Calu3 (cell line): ENCODE measurements at regions not wholly inside any gene's neighbourhood (a gene's known extent, or its start where the extent isn't known, plus 50 kb on each side); places are given as distances from the start of the nearest gene placed in this dataset.
"Not testable (repeated sequence)": the region's sequence is repeated elsewhere in the genome, so short reads cannot be mapped to it uniquely, and the experiment has no call there.

Experiments used
- BruUV-seq: library from RNA; stranded (reverse); fragments of 400-500 nt; replicated peaks from 2 replicates; lab custom pipeline; 2021; lab: Mats Ljungman, UMichigan
- CTCF ChIA-PET: fragments of 300-600 bp; sonication (Branson Sonifier 250); formaldehyde crosslinking; loops from one replicate; lab custom pipeline; 2022; ENCODE audit warnings: antibody characterized with exemption; lab: Charles Lee
- DNase-seq: peaks from one replicate; pipeline ENCODE4 v3.0.0; 2022
- H3K27ac Mint-ChIP-seq: one replicate; pipeline ENCODE4 v1.8.0; 2022; ENCODE audit warnings: mixed read lengths; ENCODE audit not compliant: unreplicated experiment
- H3K27me3 Mint-ChIP-seq: one replicate; pipeline ENCODE4 v1.8.0; 2022; ENCODE audit warnings: mixed read lengths; ENCODE audit not compliant: unreplicated experiment
- H3K36me3 Mint-ChIP-seq: one replicate; pipeline ENCODE4 v1.8.0; 2022; ENCODE audit warnings: mild to moderate bottlenecking, moderate library complexity, mixed read lengths; ENCODE audit not compliant: insufficient read depth, unreplicated experiment
- H3K4me1 Mint-ChIP-seq: one replicate; pipeline ENCODE4 v1.8.0; 2022; ENCODE audit warnings: mild to moderate bottlenecking, low read depth, mixed read lengths; ENCODE audit not compliant: unreplicated experiment
- H3K4me3 Mint-ChIP-seq: one replicate; pipeline ENCODE4 v1.8.0; 2022; ENCODE audit warnings: mild to moderate bottlenecking, low read depth, moderate library complexity, mixed read lengths; ENCODE audit not compliant: unreplicated experiment
- H3K9me3 Mint-ChIP-seq: one replicate; pipeline ENCODE4 v1.8.0; 2022; ENCODE audit warnings: low read depth, mixed read lengths; ENCODE audit not compliant: unreplicated experiment
- intact Hi-C: fragments of 100-400 bp; cut with micrococcal nuclease; formaldehyde crosslinking; loops from one replicate; pipeline ENCODE4 v1.10.0; 2022; ENCODE audit not compliant: unreplicated experiment
- TF ChIP-seq, protein P1 (sequence below): fragments of 200-600 bp; IDR thresholded peaks from one replicate; pipeline ENCODE4 v1.8.0; 2022; ENCODE audit warnings: antibody characterized with exemption; ENCODE audit not compliant: unreplicated experiment

DNA sequence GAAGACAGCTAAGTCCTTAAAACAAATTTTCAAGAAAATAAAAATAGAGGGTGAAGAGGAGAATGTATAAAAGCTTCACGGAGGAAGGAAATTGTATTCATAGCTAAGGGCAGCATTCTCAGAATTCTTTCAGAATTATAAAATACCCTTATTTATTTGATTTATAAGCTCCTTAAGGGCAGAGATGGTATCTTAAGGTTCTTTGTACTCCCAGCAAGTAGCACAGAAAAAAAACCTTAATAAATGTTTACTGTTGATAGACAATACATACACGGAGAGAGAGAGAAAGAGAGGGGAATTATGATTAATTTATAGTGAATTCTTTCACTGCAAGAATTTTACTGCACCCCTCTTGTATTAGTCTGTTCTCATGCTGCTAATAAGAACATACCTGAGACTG lies 375.6 kb upstream of the CCDC54 start:
- no peaks in the 10 kb centered on the region for H3K36me3 Mint-ChIP-seq

DNA sequence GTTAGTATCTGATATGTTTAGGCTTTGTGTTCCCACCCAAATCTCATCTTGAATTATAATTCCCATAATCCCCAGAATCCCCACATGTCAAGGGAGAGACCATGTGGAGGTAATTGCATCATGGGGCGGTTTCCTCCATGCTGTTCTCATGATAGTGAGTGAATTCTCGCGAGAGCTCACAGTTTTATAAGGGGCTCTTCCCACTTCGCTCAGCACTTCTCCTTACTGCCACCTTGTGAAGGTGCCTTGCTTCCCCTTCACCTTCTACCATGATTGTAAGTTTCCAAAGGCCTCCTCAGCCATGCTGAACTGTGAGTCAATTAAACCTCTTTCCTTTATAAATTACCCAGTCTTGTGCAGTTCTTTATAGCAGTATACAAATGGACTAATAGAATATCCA lies 371.9 kb upstream of the CCDC54 start:
- H3K27me3 Mint-ChIP-seq, BruUV-seq, H3K4me1 Mint-ChIP-seq, DNase-seq, H3K9me3 Mint-ChIP-seq, CTCF ChIA-PET, intact Hi-C loops, H3K36me3 Mint-ChIP-seq, H3K4me3 Mint-ChIP-seq, H3K27ac Mint-ChIP-seq: not testable (repeated sequence)

More for the DNA sequence above, 375.6 kb upstream of the CCDC54 start:
- CTCF ChIA-PET, result no interaction called here
- TF ChIP-seq, protein P1, sequence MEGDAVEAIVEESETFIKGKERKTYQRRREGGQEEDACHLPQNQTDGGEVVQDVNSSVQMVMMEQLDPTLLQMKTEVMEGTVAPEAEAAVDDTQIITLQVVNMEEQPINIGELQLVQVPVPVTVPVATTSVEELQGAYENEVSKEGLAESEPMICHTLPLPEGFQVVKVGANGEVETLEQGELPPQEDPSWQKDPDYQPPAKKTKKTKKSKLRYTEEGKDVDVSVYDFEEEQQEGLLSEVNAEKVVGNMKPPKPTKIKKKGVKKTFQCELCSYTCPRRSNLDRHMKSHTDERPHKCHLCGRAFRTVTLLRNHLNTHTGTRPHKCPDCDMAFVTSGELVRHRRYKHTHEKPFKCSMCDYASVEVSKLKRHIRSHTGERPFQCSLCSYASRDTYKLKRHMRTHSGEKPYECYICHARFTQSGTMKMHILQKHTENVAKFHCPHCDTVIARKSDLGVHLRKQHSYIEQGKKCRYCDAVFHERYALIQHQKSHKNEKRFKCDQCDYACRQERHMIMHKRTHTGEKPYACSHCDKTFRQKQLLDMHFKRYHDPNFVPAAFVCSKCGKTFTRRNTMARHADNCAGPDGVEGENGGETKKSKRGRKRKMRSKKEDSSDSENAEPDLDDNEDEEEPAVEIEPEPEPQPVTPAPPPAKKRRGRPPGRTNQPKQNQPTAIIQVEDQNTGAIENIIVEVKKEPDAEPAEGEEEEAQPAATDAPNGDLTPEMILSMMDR, result no peak
- no peak overlapping the region for H3K27ac Mint-ChIP-seq
- no TSS peak for BruUV-seq
- H3K9me3 Mint-ChIP-seq, result peaks cover 8% of the 10 kb centered on the region
- no peak overlapping the region for H3K4me3 Mint-ChIP-seq
- intact Hi-C loops, result no loop called here
- H3K4me1 Mint-ChIP-seq, result no peaks in the 10 kb centered on the region
- no peaks in the 10 kb centered on the region for H3K27me3 Mint-ChIP-seq
- no peak for DNase-seq

DNA sequence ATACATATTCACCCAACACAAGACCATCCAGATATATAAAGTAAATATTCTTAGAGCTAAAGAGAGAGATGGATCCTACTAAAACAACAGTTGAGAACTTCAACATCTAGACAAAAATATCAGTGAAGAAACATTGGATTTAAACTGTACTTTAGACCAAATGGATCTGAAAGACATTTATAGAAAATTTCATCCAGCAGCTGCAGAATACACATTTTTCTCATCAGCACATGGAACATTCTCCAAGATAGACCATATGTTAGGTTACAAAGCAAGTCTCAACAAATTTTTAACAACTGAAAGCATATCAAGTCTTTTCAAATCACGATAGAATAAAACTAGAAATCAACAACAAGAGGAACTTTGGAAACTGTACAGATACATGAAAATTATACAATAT lies 369.0 kb upstream of the CCDC54 start:
- CTCF ChIA-PET, result no interaction called here
- no peaks in the 10 kb centered on the region for H3K36me3 Mint-ChIP-seq
- BruUV-seq, result no TSS peak

DNA sequence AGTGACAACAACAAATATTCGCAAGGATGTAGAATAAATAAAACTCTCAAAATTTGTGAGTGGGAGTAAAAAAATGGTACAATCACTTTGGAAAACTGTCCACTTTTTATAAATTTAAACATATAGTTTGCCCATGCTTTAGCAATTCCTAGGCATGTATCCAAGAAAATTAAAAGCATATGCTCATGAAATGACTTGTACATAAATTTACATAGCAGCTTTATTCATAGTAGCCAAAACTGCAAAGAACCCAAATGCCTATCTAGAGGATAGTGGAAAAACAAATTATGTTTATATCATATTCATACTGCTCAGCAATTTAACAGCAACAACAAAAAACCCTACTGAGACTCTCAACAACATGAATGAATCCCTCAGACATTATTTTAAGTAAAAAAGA lies 363.6 kb upstream of the CCDC54 start:
- intact Hi-C loops, result no loop called here
- CTCF ChIA-PET, result interaction anchor here (0.7 kb wide), 1 partner anchor 37 kb away, joined by 3 read pairs; no protein-coding TSS in a partner anchor
- H3K9me3 Mint-ChIP-seq, result no peaks in the 10 kb centered on the region
- TF ChIP-seq, protein P1, result no peak
- no peaks in the 10 kb centered on the region for H3K36me3 Mint-ChIP-seq
- no peaks in the 10 kb centered on the region for H3K27me3 Mint-ChIP-seq
- no peak for DNase-seq
- H3K4me3 Mint-ChIP-seq, result no peak overlapping the region
- H3K4me1 Mint-ChIP-seq, result no peaks in the 10 kb centered on the region
- no TSS peak for BruUV-seq
- H3K27ac Mint-ChIP-seq, result no peak overlapping the region

More for the DNA sequence above, 369.0 kb upstream of the CCDC54 start:
- TF ChIP-seq, protein P1, result no peak
- no peak overlapping the region for H3K4me3 Mint-ChIP-seq
- intact Hi-C loops, result no loop called here
- no peaks in the 10 kb centered on the region for H3K4me1 Mint-ChIP-seq
- no peak overlapping the region for H3K27ac Mint-ChIP-seq
- H3K9me3 Mint-ChIP-seq, result no peaks in the 10 kb centered on the region
- no peaks in the 10 kb centered on the region for H3K27me3 Mint-ChIP-seq
- DNase-seq, result no peak

DNA sequence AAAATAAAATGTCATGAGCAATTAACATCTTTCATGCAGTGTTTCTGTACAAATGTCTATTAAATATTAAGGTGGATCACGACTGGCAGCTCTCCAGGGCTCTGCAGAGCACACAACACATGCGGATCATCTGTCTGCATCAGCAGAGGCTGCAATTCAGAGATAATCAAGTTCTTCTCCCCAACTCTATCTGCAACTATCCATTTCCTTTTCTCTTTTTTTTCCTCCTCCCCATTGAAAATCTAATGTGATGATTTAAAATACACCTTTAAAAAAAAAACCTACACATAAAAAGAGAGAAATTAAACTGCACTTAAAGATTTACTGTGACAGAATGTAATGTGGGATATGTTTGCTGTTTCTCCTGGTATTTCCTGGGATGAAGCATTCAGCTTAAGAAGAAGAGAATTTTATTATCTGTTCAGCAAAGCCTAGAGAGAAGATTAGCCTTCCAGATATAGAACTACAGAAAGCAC lies 352.6 kb upstream of the CCDC54 start:
- no peaks in the 10 kb centered on the region for H3K9me3 Mint-ChIP-seq
- no peak for DNase-seq
- CTCF ChIA-PET, result no interaction called here
- no peaks in the 10 kb centered on the region for H3K36me3 Mint-ChIP-seq
- H3K27me3 Mint-ChIP-seq, result no peaks in the 10 kb centered on the region
- no peak overlapping the region for H3K27ac Mint-ChIP-seq
- TF ChIP-seq, protein P1, result no peak
- no peaks in the 10 kb centered on the region for H3K4me1 Mint-ChIP-seq
- BruUV-seq, result no TSS peak
- H3K4me3 Mint-ChIP-seq, result no peak overlapping the region
- intact Hi-C loops, result loop anchor here (10.0 kb wide), 1 partner anchor 60 kb away; no protein-coding TSS in a partner anchor
